Activated naive CD8-positive, alpha-beta T cell treated with anti-CD3 and anti-CD28 coated beads, Interleukin-2, amount 10 ng/mL, durations not matched to agents 7 days and 5 days (primary cell): ENCODE measurements at regions not wholly inside any gene's neighbourhood (a gene's known extent, or its start where the extent isn't known, plus 50 kb on each side); places are given as distances from the start of the nearest gene placed in this dataset.

Experiments
- ATAC-seq: fragments of 150-1000 bp; cut with Tn5 transposase; one replicate; pipeline ENCODE4 v1.10.0; 2021; ENCODE audit warnings: low read depth, moderate library complexity
- POLR2A ChIA-PET: fragments of 350-600 bp; sonication (Branson Sonifier 250); formaldehyde crosslinking; loops from one replicate; lab custom pipeline; 2021; ENCODE audit warnings: antibody characterized with exemption; lab: Charles Lee
- DNase-seq: peaks from one replicate; pipeline ENCODE4 v3.0.0; 2021
- H3K27ac Mint-ChIP-seq: one replicate; pipeline ENCODE4 v1.8.0; 2022; ENCODE audit warnings: mild to moderate bottlenecking, mixed read lengths
- H3K27me3 Mint-ChIP-seq: one replicate; pipeline ENCODE4 v1.8.0; 2022; ENCODE audit warnings: mild to moderate bottlenecking, moderate library complexity, mixed read lengths
- H3K36me3 Mint-ChIP-seq: one replicate; pipeline ENCODE4 v1.8.0; 2021; ENCODE audit warnings: mild to moderate bottlenecking, mixed read lengths
- H3K4me1 Mint-ChIP-seq: one replicate; pipeline ENCODE4 v1.8.0; 2021; ENCODE audit warnings: mixed read lengths
- H3K4me3 Mint-ChIP-seq: one replicate; pipeline ENCODE4 v1.8.0; 2022; ENCODE audit warnings: mild to moderate bottlenecking, moderate library complexity, mixed read lengths
- H3K9me3 Mint-ChIP-seq: one replicate; pipeline ENCODE4 v1.8.0; 2021; ENCODE audit warnings: mixed read lengths

DNA sequence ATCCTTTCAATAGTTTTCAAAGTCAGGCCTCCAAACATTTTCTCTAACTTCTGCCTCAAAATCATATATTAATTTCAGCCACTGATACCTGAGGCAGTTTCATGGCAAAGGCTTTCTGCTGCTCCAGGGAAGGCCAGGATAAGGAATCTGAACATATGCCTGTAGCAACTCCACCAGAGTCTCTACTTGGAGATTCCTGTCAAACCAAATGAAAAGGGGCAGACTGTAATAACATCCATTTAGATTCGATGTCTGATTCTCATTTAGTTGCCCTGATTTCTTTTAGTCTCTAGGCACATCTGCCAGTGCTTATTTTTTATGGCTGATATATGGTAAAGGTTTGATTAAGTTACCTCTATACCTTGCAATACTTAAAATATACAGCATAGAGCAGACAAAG is 109.6 kb upstream of the ZNF385D start:
- no peak for ATAC-seq
- Mint-ChIP-seq H3K4me3 (no peak overlapping the region), H3K27me3 (no peaks in the 10 kb centered on the region), H3K9me3 (peaks cover 6% of the 10 kb centered on the region), H3K27ac (no peak overlapping the region), H3K36me3 (no peaks in the 10 kb centered on the region), H3K4me1 (no peaks in the 10 kb centered on the region)
- POLR2A ChIA-PET = no interaction called here
- DNase-seq = no peak

DNA sequence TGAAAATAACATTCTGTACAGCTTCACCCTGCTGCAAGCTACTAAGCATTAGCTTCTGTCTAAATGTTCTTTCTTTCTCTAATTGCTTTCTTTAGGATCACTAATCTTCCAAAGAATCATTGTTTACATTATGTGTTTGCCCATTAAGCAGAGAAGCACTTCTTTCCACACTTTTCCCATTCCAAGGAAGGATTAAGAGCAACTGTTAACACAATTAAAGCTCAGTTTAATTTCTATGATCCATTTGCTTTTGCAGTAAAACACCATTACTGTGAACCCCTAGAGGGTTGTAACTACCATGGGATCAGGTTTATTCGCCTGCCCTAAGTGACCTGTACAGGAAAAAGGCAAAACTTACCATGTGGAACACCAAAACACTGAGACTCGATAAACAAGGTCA is 125.8 kb upstream of the ZNF385D start:
- no peak overlapping the region for H3K4me3 Mint-ChIP-seq
- peaks cover 7% of the 10 kb centered on the region for H3K9me3 Mint-ChIP-seq
- H3K27me3 Mint-ChIP-seq = no peaks in the 10 kb centered on the region
- H3K36me3 Mint-ChIP-seq = no peaks in the 10 kb centered on the region
- H3K27ac Mint-ChIP-seq = no peak overlapping the region
- H3K4me1 Mint-ChIP-seq = no peaks in the 10 kb centered on the region
- ATAC-seq (no peak), DNase-seq (no peak)
- POLR2A ChIA-PET = no interaction called here

DNA sequence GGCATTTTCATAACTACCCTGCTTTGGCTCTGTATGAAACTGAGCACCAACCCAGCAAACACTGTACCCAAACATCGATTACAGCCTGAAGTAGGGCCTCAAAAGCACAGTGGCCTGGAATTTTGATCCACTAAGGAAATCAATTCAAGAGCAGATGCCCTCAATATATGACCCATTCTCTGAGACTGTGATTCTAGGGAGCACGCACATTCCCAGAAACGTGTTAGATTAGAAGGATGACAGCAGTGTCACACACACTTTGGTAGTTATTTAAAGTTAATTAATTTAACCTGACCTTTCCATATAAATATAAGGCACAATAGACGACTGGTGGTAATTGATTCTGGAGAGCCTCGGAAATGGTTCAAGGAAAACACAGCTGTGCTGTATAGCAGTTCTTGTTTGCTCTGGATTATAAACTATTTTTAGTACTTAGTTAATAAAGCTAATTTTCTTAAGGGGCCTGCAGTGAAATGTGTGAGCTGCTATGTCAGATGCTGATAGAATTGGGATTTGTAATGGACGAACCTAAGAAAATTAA is 126.3 kb upstream of the ZNF385D start:
- no peaks in the 10 kb centered on the region for H3K4me1 Mint-ChIP-seq
- ATAC-seq = no peak
- H3K27ac Mint-ChIP-seq = no peak overlapping the region
- H3K4me3 Mint-ChIP-seq = no peak overlapping the region
- POLR2A ChIA-PET = no interaction called here
- DNase-seq = no peak
- H3K9me3 Mint-ChIP-seq = peaks cover 7% of the 10 kb centered on the region
- no peaks in the 10 kb centered on the region for H3K36me3 Mint-ChIP-seq
- H3K27me3 Mint-ChIP-seq = no peaks in the 10 kb centered on the region

DNA sequence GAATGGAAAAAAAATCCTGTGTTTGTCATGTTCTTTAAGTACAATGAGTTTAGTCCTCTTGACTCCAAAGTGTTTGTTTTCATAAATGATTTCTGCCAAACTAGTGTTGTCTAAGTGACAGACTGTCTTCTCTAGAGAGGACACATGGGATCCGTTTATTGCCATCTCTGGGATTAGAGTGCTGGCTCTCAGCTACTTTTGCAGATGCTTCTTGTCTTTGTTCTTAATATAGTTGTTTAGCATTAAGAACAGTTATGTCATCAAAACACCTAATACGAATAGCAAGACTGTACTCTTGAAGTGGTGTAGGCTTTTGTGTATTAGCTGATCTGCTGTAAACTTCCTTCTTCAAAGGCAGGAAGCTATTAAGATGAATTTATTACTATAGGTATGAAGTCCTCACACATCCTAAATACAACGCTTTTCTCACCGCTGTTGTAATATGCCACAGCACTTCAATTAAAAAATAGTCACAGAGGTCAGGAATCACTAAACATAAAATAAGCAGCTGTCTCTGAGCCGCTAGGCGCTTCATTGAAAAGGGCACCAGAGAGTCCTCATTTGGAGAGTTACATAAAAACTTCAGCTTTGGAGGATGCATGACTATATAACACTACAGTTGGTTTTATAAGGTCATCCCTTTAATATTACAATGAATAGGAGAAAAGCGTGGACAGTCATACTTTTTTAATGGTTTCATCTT is 128.3 kb upstream of the ZNF385D start:
- H3K36me3 Mint-ChIP-seq = no peaks in the 10 kb centered on the region
- no peaks in the 10 kb centered on the region for H3K4me1 Mint-ChIP-seq
- H3K27ac Mint-ChIP-seq = no peak overlapping the region
- no peaks in the 10 kb centered on the region for H3K27me3 Mint-ChIP-seq
- DNase-seq = no peak
- no peak overlapping the region for H3K4me3 Mint-ChIP-seq
- no peak for ATAC-seq
- peaks cover 7% of the 10 kb centered on the region for H3K9me3 Mint-ChIP-seq
- POLR2A ChIA-PET = no interaction called here

DNA sequence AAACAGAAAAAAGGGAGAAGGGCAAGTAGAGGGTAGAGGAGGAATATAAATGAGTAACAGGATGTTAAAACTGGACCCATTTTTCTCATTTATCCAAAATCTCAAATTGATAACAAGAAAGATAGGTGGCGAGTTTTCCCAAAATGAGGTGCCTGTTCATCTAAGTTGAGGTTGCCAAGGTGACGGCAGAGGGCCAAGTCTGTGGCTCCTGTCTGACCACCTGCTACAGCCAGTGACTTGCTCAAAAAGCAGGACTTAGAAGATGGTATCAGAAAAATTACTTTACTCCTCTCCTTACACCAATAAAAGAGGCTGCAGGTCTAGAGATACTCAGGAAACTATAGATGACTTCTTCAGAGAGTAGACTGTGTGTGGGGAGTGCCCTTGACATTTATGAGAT is 137.6 kb upstream of the ZNF385D start:
- no peak for ATAC-seq
- no peak overlapping the region for H3K27ac Mint-ChIP-seq
- no peaks in the 10 kb centered on the region for H3K9me3 Mint-ChIP-seq

DNA sequence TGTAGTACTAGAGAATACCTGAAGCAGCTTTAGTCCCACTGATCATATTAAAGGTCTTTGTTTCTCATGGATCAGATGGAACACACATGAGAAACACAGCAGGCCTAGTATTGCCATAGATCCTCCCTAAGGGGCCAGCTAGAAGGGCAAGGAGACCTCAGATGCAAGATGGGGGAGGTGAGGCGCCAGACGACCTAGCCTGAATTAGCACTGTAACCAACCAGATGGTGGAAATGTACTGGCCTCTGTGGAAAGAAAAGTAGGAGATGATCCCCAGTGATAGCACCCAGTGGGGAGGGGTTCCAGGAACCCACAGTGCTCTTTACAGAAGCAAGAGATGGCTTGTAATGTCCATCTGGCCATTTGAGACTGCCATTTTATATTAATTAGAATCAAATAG is 138.2 kb upstream of the ZNF385D start:
- no peak overlapping the region for H3K4me3 Mint-ChIP-seq
- H3K4me1 Mint-ChIP-seq = no peaks in the 10 kb centered on the region
- ATAC-seq (no peak), DNase-seq (no peak)
- no peaks in the 10 kb centered on the region for H3K36me3 Mint-ChIP-seq
- no peak overlapping the region for H3K27ac Mint-ChIP-seq
- no peaks in the 10 kb centered on the region for H3K27me3 Mint-ChIP-seq
- POLR2A ChIA-PET = no interaction called here
- no peaks in the 10 kb centered on the region for H3K9me3 Mint-ChIP-seq

More for the DNA sequence above, 137.6 kb upstream of the ZNF385D start:
- no peak for DNase-seq
- Mint-ChIP-seq H3K36me3 (no peaks in the 10 kb centered on the region), H3K4me3 (no peak overlapping the region), H3K27me3 (no peaks in the 10 kb centered on the region), H3K4me1 (no peaks in the 10 kb centered on the region)
- POLR2A ChIA-PET = no interaction called here

DNA sequence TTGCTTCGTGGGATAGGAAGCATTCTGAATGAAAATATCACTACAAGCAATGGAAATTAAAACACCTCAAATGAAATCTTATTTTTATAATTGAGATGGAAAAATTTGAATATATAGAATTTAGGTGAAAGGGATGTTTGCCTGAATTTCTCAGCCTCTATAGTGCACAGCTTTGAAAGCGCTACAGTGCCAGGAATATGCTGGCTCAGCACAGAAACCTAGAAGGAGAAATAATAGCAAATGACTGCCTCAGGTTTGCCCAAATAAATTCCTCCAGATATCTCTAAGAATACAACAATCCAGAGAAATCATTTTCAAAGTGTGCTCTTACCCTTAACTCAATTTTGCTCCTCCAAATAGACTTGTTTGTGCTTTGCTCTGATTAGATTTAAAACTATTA is 141.1 kb upstream of the ZNF385D start:
- Mint-ChIP-seq H3K4me1 (no peaks in the 10 kb centered on the region), H3K36me3 (no peaks in the 10 kb centered on the region), H3K9me3 (no peaks in the 10 kb centered on the region), H3K27me3 (no peaks in the 10 kb centered on the region), H3K4me3 (no peak overlapping the region), H3K27ac (no peak overlapping the region)
- no peak for DNase-seq
- no peak for ATAC-seq
- POLR2A ChIA-PET = no interaction called here

DNA sequence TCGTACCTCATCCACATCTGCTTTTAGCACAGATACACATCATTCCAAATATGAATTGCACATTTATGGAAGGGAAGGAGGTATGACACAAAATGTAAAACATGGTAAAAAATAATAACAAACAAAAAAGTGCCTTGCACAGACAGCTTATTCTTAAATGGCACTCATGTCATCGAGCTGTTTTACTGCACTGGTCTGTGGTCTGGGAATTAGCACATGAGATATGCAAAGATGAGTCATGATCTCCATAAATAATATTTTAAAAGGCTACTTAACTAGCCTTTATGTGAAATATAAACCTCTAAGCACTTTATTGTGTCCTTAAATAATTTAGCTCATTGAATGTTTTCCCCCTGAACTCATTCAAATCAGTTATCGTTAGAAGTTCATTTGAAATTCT is 142.2 kb upstream of the ZNF385D start:
- Mint-ChIP-seq H3K27me3 (no peaks in the 10 kb centered on the region), H3K36me3 (no peaks in the 10 kb centered on the region), H3K9me3 (no peaks in the 10 kb centered on the region), H3K4me3 (no peak overlapping the region), H3K4me1 (no peaks in the 10 kb centered on the region), H3K27ac (no peak overlapping the region)
- no peak for DNase-seq
- no peak for ATAC-seq
- POLR2A ChIA-PET = no interaction called here

DNA sequence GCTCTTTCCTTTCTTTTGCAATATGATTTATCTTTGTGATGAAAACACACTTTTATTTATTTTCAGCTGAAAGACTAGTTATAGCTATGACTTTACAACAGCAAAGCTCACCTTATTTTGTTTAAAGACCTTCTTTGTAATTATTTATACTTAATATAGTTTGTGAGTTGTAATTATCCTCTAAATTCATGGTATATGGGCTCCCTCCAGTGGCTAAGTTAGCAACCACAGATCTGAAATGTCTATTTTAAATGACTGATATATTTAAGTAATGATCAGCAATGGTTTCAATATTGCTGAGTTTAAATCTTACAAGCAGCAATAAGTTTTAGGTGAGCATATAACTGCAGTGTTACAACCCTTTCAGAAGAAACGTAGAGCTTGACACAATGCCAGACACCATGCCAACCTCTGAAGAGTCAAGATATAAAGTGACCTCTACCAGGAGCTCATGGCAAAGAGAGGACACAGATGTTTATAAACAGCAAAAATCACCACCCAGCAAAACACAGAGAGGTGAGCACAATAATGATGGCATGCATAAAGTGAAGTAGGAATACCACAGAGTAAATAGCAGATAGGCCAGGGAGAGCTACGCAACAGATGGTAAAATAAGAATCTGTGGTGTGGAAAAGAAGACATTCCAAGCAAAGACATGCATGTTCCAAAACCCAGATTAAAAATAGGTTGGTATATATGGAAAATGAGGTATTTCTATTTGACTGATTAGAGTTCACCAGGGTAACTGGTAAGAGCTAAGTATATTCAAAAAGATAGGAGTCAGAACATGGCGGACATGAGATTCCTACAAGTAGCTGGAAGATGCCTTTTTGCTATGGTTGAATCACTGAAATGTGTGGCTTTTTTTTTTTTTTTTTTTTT is 143.7 kb upstream of the ZNF385D start:
- H3K4me3 Mint-ChIP-seq = no peak overlapping the region
- POLR2A ChIA-PET = no interaction called here
- H3K27ac Mint-ChIP-seq = no peak overlapping the region
- no peaks in the 10 kb centered on the region for H3K27me3 Mint-ChIP-seq
- no peak for DNase-seq
- no peaks in the 10 kb centered on the region for H3K9me3 Mint-ChIP-seq
- no peak for ATAC-seq
- H3K4me1 Mint-ChIP-seq = no peaks in the 10 kb centered on the region
- H3K36me3 Mint-ChIP-seq = no peaks in the 10 kb centered on the region

DNA sequence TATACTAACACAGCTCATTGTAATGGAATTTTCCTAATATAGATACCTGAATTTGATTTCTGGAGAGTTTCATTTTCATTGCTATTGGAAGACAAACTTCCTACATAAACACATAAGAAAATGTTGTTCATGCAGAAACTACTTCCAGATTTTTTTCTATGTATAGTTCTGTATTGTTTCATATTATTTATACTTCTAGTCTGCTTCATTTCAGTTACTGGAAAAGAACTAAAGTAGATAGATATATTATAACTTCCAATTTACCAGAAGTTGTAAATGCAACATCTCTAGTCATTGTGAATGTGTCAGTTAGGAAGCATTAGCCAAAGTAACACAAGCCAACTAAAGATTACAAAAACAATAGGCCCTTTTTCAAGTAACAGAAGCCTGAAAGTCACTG is 147.3 kb upstream of the ZNF385D start:
- DNase-seq = no peak
- no peaks in the 10 kb centered on the region for H3K36me3 Mint-ChIP-seq
- POLR2A ChIA-PET = no interaction called here
- no peak overlapping the region for H3K27ac Mint-ChIP-seq
- ATAC-seq = no peak
- no peak overlapping the region for H3K4me3 Mint-ChIP-seq
- no peaks in the 10 kb centered on the region for H3K9me3 Mint-ChIP-seq
- H3K4me1 Mint-ChIP-seq = no peaks in the 10 kb centered on the region
- no peaks in the 10 kb centered on the region for H3K27me3 Mint-ChIP-seq

DNA sequence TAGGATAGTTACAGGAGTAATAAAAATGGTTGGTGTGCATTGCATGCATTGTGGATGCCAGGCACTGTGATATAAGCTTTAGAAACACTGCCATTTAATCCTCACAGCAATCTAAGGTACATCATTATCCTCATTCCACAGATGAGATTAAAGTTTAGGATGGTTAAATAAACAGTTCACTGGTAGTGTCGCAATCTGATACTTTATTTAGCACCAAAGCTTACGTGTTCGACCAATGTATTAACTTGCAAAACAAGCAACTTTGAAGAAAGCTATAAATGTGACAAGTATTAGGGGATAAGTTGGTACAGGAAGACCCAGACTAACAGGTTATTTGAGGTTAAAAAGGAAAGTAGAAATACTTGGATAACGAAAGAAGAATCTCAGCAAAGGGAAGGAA is 150.5 kb upstream of the ZNF385D start:
- DNase-seq = no peak
- Mint-ChIP-seq H3K4me3 (no peak overlapping the region), H3K27me3 (no peaks in the 10 kb centered on the region), H3K36me3 (no peaks in the 10 kb centered on the region), H3K27ac (no peak overlapping the region), H3K4me1 (no peaks in the 10 kb centered on the region), H3K9me3 (peaks cover 3% of the 10 kb centered on the region)
- POLR2A ChIA-PET = no interaction called here
- ATAC-seq = no peak

DNA sequence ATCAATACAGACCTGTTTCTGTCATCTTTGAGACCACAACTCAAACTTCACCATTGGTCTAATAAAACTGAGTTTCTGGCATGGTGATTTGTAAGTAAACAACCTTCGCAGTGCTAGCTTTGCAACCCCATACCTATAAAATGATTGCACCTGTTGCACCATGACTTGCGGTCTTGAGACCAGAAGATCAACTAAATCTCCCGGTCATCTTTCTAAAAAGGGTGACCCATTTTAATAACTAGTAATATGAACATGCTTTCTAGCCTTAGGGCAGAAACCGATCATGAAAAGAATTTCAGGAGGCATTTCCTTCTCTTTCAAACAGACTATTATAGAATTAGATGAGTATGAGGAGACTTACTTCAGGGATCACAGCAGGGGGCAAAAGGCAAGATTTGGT is 151.9 kb upstream of the ZNF385D start:
- no peaks in the 10 kb centered on the region for H3K27me3 Mint-ChIP-seq
- H3K27ac Mint-ChIP-seq = no peak overlapping the region
- DNase-seq = no peak
- H3K36me3 Mint-ChIP-seq = no peaks in the 10 kb centered on the region
- H3K9me3 Mint-ChIP-seq = peaks cover 3% of the 10 kb centered on the region
- POLR2A ChIA-PET = no interaction called here
- H3K4me3 Mint-ChIP-seq = no peak overlapping the region
- ATAC-seq = no peak
- no peaks in the 10 kb centered on the region for H3K4me1 Mint-ChIP-seq

DNA sequence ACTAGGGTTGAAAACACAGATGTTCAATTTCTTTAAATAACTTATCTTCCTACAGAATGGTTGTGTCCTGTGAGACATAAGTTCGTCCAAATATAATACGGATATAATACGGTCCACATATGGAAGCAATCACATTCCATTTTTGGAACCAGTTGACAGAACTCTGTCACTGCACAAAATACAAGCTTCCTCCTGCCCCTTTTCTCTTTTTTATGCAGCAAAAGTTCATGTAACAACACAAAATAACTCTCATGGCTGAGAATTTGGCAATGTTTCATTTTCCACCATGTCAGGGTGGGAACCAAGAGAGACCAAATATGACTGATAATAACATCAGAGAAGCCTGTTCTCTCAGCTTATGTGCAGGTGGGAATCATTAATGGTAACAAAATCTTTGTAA is 158.1 kb upstream of the ZNF385D start:
- ATAC-seq (no peak), DNase-seq (no peak)
- Mint-ChIP-seq H3K4me3 (no peak overlapping the region), H3K27me3 (no peaks in the 10 kb centered on the region), H3K27ac (no peak overlapping the region), H3K9me3 (peaks cover 3% of the 10 kb centered on the region), H3K4me1 (no peaks in the 10 kb centered on the region), H3K36me3 (no peaks in the 10 kb centered on the region)
- POLR2A ChIA-PET = no interaction called here

DNA sequence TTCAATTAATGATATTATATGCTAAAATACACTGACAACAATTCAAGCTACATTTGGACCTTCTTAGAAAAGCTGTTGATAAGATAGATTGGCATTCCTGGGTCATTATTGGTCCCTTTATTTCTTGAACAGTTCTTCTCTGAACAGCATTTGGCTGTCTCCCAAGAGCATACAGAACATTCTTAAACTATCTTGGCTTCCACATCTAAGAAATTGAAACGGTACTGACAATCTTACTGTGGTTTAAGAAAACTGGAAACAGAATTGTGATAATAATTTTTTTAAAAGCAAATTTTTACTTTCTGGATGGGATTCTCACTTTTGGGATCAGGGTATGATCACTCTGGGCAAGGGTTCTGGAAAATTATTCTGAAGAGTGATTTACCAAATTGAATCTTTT is 161.7 kb upstream of the ZNF385D start:
- no peak for DNase-seq
- Mint-ChIP-seq H3K36me3 (no peaks in the 10 kb centered on the region), H3K4me1 (no peaks in the 10 kb centered on the region), H3K9me3 (peaks cover 1% of the 10 kb centered on the region), H3K4me3 (no peak overlapping the region), H3K27me3 (no peaks in the 10 kb centered on the region), H3K27ac (no peak overlapping the region)
- no peak for ATAC-seq
- POLR2A ChIA-PET = no interaction called here
